Uterus (tissue), 3 donors: ENCODE measurements at regions not wholly inside any gene's neighbourhood (a gene's known extent, or its start where the extent isn't known, plus 50 kb on each side); places are given as distances from the start of the nearest gene placed in this dataset.

Experiments
- DNase-seq, 2 donors: peaks; one replicate each; pipeline ENCODE4 v3.0.0-alpha.2; 2019 to 2020
- H3K27ac ChIP-seq, 2 donors: fragments of 200-600 bp; sonication (generic); 1 replicate in 1 of 2; 2 replicates in 1 of 2; pipeline ENCODE4 v1.5.1; 2016 to 2018
- H3K27me3 ChIP-seq, 2 donors: fragments of 200-600 bp; sonication (generic); one replicate each; pipeline ENCODE4 v1.5.1; 2018 to 2019; ENCODE audit warnings: control low read depth in 1 of 2
- H3K36me3 ChIP-seq, 2 donors: fragments of 200-600 bp; sonication (generic); one replicate each; pipeline ENCODE4 v1.5.1; 2019; ENCODE audit warnings: control low read depth in 1 of 2
- H3K4me1 ChIP-seq, 2 donors: fragments of 200-600 bp; sonication (generic); one replicate each; pipeline ENCODE4 v1.5.1; 2018 to 2019; ENCODE audit warnings: control low read depth in 1 of 2
- H3K4me3 ChIP-seq, 2 donors: fragments of 200-600 bp; sonication (generic); 1 replicate in 1 of 2; 2 replicates in 1 of 2; pipeline ENCODE4 v1.5.1; 2018 to 2019; ENCODE audit warnings: mild to moderate bottlenecking in 1 of 2
- H3K9me3 ChIP-seq, 2 donors: fragments of 200-600 bp; sonication (generic); one replicate each; pipeline ENCODE4 v1.5.1; 2019; ENCODE audit warnings: control low read depth in 1 of 2
- POLR2A ChIP-seq, 2 donors: fragments of 450-650 bp; IDR thresholded peaks; one replicate each; pipeline ENCODE4 v1.6.1; 2016; ENCODE audit warnings: antibody characterized with exemption in 2 of 2, mild to moderate bottlenecking in 1 of 2, moderate library complexity in 1 of 2
- intact Hi-C: fragments of 100-400 bp; cut with DNase I; formaldehyde crosslinking; loops from one replicate; pipeline ENCODE4 v1.15.1; 2023; ENCODE audit warnings: low total_unique reads
- TF ChIP-seq, protein P1 (sequence below), 4 experiments: fragments of 200-600 bp in 2 of 4; fragments of 450-650 bp in 2 of 4; sonication (generic) in 2 of 4; IDR thresholded peaks; one replicate each; pipeline ENCODE4 v1.5.1; 2016 to 2019; ENCODE audit warnings: antibody characterized with exemption in 4 of 4, mild to moderate bottlenecking in 2 of 4, moderate library complexity in 1 of 4
- donor health status: DM: yes; HTN: yes; CAD: no.

DNA sequence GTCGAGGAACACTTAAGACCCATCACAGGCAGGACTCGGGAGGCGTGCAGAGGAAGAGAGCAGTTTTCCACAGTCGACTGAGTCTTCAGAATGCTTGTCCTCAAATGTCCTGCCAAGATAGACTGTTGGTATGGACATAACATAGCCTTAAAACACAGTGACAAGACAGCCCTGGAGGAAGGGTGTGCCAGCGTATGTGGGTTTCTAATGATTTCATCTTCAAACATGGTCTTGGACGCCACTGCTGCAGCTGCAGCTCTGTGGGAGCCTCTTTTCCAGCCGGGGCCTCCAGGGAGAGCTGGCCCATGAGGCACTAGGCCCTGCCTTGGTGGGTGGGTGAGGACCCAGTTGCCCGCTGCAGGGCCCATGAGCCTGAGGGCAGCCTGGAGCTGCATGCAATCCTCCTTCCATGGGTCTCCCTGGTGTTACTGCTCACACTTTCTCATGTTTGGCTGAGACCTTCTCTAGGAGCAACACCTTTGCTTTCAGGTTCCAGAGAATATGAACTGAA lies 198.6 kb downstream of the KLF13 start:
- Histone ChIP-seq H3K4me1 (no peaks in the 10 kb centered on the region), H3K9me3 (no peaks in the 10 kb centered on the region), H3K4me3 (no peak overlapping the region), H3K27ac (no peak overlapping the region), H3K36me3 (no peaks in the 10 kb centered on the region), H3K27me3 (no peaks in the 10 kb centered on the region)
- DNase-seq, result no peak
- intact Hi-C loops, result no loop called here
- TF ChIP-seq, protein P1, sequence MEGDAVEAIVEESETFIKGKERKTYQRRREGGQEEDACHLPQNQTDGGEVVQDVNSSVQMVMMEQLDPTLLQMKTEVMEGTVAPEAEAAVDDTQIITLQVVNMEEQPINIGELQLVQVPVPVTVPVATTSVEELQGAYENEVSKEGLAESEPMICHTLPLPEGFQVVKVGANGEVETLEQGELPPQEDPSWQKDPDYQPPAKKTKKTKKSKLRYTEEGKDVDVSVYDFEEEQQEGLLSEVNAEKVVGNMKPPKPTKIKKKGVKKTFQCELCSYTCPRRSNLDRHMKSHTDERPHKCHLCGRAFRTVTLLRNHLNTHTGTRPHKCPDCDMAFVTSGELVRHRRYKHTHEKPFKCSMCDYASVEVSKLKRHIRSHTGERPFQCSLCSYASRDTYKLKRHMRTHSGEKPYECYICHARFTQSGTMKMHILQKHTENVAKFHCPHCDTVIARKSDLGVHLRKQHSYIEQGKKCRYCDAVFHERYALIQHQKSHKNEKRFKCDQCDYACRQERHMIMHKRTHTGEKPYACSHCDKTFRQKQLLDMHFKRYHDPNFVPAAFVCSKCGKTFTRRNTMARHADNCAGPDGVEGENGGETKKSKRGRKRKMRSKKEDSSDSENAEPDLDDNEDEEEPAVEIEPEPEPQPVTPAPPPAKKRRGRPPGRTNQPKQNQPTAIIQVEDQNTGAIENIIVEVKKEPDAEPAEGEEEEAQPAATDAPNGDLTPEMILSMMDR (IDR thresholded peaks at IDR 0.05), result no peak
- no peak for TF ChIP-seq POLR2A (IDR thresholded peaks at IDR 0.05)

DNA sequence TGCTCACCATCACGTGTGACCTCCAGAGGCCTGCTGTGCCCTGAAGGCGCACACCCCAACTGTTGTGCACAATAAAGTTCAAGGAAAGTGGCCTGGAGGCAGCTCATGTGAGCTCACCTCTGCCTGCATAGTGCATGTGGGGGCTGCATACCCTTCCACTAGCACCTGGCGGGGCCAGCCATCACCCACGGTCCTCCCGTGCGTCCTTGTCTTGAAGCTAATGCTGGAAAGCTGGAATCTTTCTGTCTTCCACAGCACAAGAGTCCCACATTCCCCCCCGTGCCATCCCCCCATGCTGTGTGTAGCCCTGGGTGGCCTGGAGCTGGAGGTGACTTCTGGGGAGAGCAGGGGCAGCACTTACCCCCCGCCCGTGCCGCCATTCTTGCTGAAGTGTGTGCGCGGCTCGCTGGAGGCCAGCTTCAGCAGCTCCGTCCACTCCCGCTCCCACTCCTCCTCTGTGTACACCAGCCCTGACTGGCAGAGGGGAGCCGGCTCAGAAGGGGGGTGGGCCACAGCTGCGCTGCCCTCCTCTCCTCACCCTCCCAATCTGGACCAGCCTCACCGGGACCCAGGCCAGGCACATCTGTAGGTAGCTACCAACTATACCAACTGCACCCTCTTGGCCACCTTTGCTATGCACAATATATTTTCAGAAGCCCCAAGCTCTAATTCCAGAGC lies 199.5 kb downstream of the KLF13 start:
- H3K4me1 ChIP-seq, result no peaks in the 10 kb centered on the region
- no peak for TF ChIP-seq POLR2A (IDR thresholded peaks at IDR 0.05)
- TF ChIP-seq, protein P1 (IDR thresholded peaks at IDR 0.05), result no peak
- H3K27ac ChIP-seq, result no peak overlapping the region
- intact Hi-C loops, result no loop called here
- DNase-seq, result no peak
- no peaks in the 10 kb centered on the region for H3K27me3 ChIP-seq
- no peaks in the 10 kb centered on the region for H3K9me3 ChIP-seq
- no peak overlapping the region for H3K4me3 ChIP-seq
- H3K36me3 ChIP-seq, result no peaks in the 10 kb centered on the region

DNA sequence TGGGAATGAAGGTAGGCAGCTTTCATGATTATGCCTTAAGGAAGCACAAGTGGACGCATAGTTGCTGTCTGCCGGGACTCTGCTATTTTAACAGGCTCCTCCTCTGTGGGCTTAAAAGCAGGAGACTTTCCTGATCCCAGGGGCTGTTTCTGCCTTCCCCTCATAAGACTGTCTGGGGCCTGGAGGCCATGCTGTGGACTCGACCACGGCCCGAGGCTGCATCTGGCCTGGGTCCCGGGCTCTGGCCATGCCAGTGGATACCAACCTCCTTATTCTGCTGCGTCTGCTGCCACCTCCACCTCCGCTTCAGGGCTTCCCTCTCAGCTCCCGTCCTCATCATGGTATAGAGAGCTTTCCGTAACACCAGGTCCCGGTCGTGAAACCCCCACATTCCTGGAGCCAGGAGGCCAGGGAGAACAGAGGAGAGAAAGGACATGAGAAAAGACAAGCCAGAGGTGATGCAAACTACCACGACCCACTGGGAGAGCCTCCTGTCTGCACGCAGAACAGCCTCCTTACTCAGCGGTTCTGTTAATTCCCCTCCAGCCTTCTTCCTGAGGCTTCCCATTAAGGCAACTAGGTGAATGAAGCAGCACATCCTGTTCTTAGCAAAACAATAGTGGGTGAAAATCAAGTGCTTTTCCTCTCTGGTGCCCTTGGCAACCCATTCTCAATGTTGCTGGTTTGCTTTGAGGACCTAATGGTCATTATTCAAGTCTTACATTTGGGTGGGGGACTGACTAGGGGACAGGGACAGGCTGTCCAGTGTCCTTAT lies 200.5 kb downstream of the KLF13 start:
- H3K27ac ChIP-seq, result peak overlapping the region in 1 of 2 donors; percentile 8
- no peaks in the 10 kb centered on the region for H3K36me3 ChIP-seq
- DNase-seq, result no peak
- TF ChIP-seq, protein P1 (IDR thresholded peaks at IDR 0.05), result no peak
- TF ChIP-seq POLR2A (IDR thresholded peaks at IDR 0.05), result no peak
- H3K9me3 ChIP-seq, result no peaks in the 10 kb centered on the region
- intact Hi-C loops, result no loop called here
- no peak overlapping the region for H3K4me3 ChIP-seq
- H3K4me1 ChIP-seq, result no peaks in the 10 kb centered on the region
- no peaks in the 10 kb centered on the region for H3K27me3 ChIP-seq

DNA sequence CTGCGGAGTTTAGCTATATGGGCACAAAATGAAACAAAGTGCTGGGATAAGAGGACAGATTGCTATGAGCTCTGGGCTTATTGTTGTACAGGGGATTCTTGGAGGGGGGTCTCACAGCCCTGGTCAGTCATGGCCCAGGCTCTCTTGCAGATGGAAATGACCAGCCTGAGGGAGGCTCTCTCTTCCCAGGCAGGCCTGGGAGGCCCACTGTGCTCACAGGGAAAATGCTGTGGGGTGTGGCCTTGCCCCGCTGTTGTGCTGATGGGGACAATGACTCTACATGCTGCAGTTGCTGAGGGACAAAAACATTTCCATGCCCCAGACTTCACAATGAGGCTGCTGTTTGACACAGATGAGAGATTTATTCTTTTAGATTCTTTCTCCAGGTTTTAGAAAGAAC lies 202.2 kb downstream of the KLF13 start:
- intact Hi-C loops, result no loop called here
- no peak overlapping the region for H3K27ac ChIP-seq
- H3K36me3 ChIP-seq, result no peaks in the 10 kb centered on the region
- H3K27me3 ChIP-seq, result no peaks in the 10 kb centered on the region
- H3K9me3 ChIP-seq, result no peaks in the 10 kb centered on the region
- no peak overlapping the region for H3K4me3 ChIP-seq
- no peak for TF ChIP-seq POLR2A (IDR thresholded peaks at IDR 0.05)
- TF ChIP-seq, protein P1 (IDR thresholded peaks at IDR 0.05), result no peak
- DNase-seq, result no peak
- H3K4me1 ChIP-seq, result no peaks in the 10 kb centered on the region
